ENCODE measurements at regions not wholly inside any gene's neighbourhood (a gene's known extent, or its start where the extent isn't known, plus 50 kb on each side); places are given as distances from the start of the nearest gene placed in this dataset.

- TF ChIP-seq EP300 (IDR thresholded peaks at IDR 0.05; ENCODE audit: borderline replicate concordance): no peak
- no peak for TF ChIP-seq REST (IDR thresholded peaks at IDR 0.05; ENCODE audit: low read depth)
- no peak for TF ChIP-seq MAX (IDR thresholded peaks at IDR 0.05)
- TF ChIP-seq CEBPB (IDR thresholded peaks at IDR 0.05): no peak
- no peak for TF ChIP-seq TCF12 (IDR thresholded peaks at IDR 0.05; ENCODE audit: low read depth)
- no peak for TF ChIP-seq YY1 (IDR thresholded peaks at IDR 0.05; ENCODE audit: low read depth)
- no peak for TF ChIP-seq CREB1 (IDR thresholded peaks at IDR 0.05; ENCODE audit: low read depth)
- TF ChIP-seq TEAD4 (IDR thresholded peaks at IDR 0.05): no peak
- no peak for TF ChIP-seq FOXM1 (IDR thresholded peaks at IDR 0.05; ENCODE audit: borderline replicate concordance, low read depth)
- no peak for TF ChIP-seq USF1 (IDR thresholded peaks at IDR 0.05)
- no peak for TF ChIP-seq RAD21 (IDR thresholded peaks at IDR 0.05; ENCODE audit: low read depth)
- no peak for TF ChIP-seq TAF1 (IDR thresholded peaks at IDR 0.05; ENCODE audit: low read depth)
- no peak for TF ChIP-seq NFIC (IDR thresholded peaks at IDR 0.05)
- no peak for TF ChIP-seq EGR1 (IDR thresholded peaks at IDR 0.05)
- no peak for TF ChIP-seq ZBTB7A (IDR thresholded peaks at IDR 0.05; ENCODE audit: low read depth)
Measured at GRCh38 chr1:4488018-4488417, 166.4 kb upstream of the AJAP1 start.

GRCh38 chr1:4489486-4489885, 164.9 kb upstream of the AJAP1 start:
- no peak for TF ChIP-seq YY1 (IDR thresholded peaks at IDR 0.05; ENCODE audit: low read depth)
- no peak for TF ChIP-seq CEBPB (IDR thresholded peaks at IDR 0.05)
- TF ChIP-seq TCF12 (IDR thresholded peaks at IDR 0.05; ENCODE audit: low read depth): no peak
- no peak for TF ChIP-seq EGR1 (IDR thresholded peaks at IDR 0.05)
- no peak for TF ChIP-seq CREB1 (IDR thresholded peaks at IDR 0.05; ENCODE audit: low read depth)
- TF ChIP-seq RAD21 (IDR thresholded peaks at IDR 0.05; ENCODE audit: low read depth): no peak
- TF ChIP-seq ZBTB7A (IDR thresholded peaks at IDR 0.05; ENCODE audit: low read depth): no peak
- TF ChIP-seq USF1 (IDR thresholded peaks at IDR 0.05): no peak
- no peak for TF ChIP-seq EP300 (IDR thresholded peaks at IDR 0.05; ENCODE audit: borderline replicate concordance)
- TF ChIP-seq NFIC (IDR thresholded peaks at IDR 0.05): no peak

- TF ChIP-seq TCF12 (IDR thresholded peaks at IDR 0.05; ENCODE audit: low read depth) (no peak), FOXM1 (IDR thresholded peaks at IDR 0.05; ENCODE audit: borderline replicate concordance, low read depth) (no peak), REST (IDR thresholded peaks at IDR 0.05; ENCODE audit: low read depth) (no peak), MAX (IDR thresholded peaks at IDR 0.05) (no peak), USF1 (IDR thresholded peaks at IDR 0.05) (no peak), ZBTB7A (IDR thresholded peaks at IDR 0.05; ENCODE audit: low read depth) (no peak), RAD21 (IDR thresholded peaks at IDR 0.05; ENCODE audit: low read depth) (no peak), TAF1 (IDR thresholded peaks at IDR 0.05; ENCODE audit: low read depth) (no peak), CEBPB (IDR thresholded peaks at IDR 0.05) (no peak), EGR1 (IDR thresholded peaks at IDR 0.05) (no peak), YY1 (IDR thresholded peaks at IDR 0.05; ENCODE audit: low read depth) (no peak), NFIC (IDR thresholded peaks at IDR 0.05) (no peak), EP300 (IDR thresholded peaks at IDR 0.05; ENCODE audit: borderline replicate concordance) (no peak), TEAD4 (IDR thresholded peaks at IDR 0.05) (no peak), CREB1 (IDR thresholded peaks at IDR 0.05; ENCODE audit: low read depth) (no peak)
Measured at GRCh38 chr1:4494027-4494426, 160.4 kb upstream of the AJAP1 start.

- TF ChIP-seq RAD21 (IDR thresholded peaks at IDR 0.05; ENCODE audit: low read depth): peak; percentile 37; the same call in 1 of the 2 replicates
- no peak for TF ChIP-seq TCF12 (IDR thresholded peaks at IDR 0.05; ENCODE audit: low read depth)
Measured at GRCh38 chr1:4494558-4494957, 159.9 kb upstream of the AJAP1 start.

GRCh38 chr1:4495809-4496208, 158.6 kb upstream of the AJAP1 start:
- TF ChIP-seq TCF12 (IDR thresholded peaks at IDR 0.05; ENCODE audit: low read depth) (no peak), CREB1 (IDR thresholded peaks at IDR 0.05; ENCODE audit: low read depth) (no peak), NFIC (IDR thresholded peaks at IDR 0.05) (no peak), EP300 (IDR thresholded peaks at IDR 0.05; ENCODE audit: borderline replicate concordance) (no peak), TAF1 (IDR thresholded peaks at IDR 0.05; ENCODE audit: low read depth) (no peak), REST (IDR thresholded peaks at IDR 0.05; ENCODE audit: low read depth) (no peak), EGR1 (IDR thresholded peaks at IDR 0.05) (no peak), RAD21 (IDR thresholded peaks at IDR 0.05; ENCODE audit: low read depth) (no peak), TEAD4 (IDR thresholded peaks at IDR 0.05) (no peak), FOXM1 (IDR thresholded peaks at IDR 0.05; ENCODE audit: borderline replicate concordance, low read depth) (no peak), MAX (IDR thresholded peaks at IDR 0.05) (no peak), YY1 (IDR thresholded peaks at IDR 0.05; ENCODE audit: low read depth) (no peak), USF1 (IDR thresholded peaks at IDR 0.05) (no peak), CEBPB (IDR thresholded peaks at IDR 0.05) (no peak), ZBTB7A (IDR thresholded peaks at IDR 0.05; ENCODE audit: low read depth) (no peak)

Data from Ishikawa (cell line).